HT-29 (cell line): ENCODE measurements at regions not wholly inside any gene's neighbourhood (a gene's known extent, or its start where the extent isn't known, plus 50 kb on each side); places are given as distances from the start of the nearest gene placed in this dataset.

Source experiments
- DNase-seq: peaks from one replicate; pipeline ENCODE4 v3.0.0-alpha.2; 2015; ENCODE audit warnings: low spot score

DNA sequence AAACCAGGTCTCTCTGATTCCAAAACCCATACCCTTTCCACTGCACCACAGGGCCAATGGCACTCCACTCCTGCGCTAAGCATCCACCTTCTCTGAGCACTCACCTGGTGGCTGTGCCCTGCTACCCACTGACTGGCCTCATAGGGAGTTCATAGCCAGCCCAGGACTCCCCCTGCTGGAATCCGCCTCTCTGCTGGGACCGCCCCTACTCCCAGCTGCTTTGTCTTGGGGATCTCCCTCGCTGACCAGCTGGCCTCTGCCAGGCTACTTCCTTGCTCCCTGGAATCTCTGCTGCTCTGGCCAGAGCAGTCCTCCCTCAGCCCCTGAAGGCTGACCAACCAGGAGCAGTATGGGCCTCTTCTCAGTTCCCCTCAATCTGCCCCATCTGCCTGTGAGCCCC, 129.7 kb downstream of the FAXC start:
- DNase-seq = peak; percentile 56

DNA sequence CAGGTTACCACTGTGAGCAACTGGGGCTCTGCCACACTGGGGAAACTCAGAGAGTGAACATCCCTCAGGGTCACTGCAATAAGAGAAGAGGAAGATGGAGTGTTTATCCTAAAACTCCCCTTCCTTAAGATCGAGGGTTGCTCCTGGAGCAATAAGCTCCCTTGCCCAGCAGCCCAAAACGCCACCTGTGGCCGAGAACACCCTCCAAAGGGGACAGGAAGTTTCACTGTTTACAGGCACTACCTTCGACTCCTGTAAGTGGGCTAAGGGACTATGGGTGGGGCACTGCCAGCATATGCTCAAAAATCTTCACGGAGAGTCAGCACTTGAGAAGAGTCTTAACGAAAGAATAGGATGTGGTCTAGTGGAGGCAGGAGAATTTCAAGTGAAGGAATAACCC, 132.5 kb downstream of the FAXC start:
- no peak for DNase-seq

DNA sequence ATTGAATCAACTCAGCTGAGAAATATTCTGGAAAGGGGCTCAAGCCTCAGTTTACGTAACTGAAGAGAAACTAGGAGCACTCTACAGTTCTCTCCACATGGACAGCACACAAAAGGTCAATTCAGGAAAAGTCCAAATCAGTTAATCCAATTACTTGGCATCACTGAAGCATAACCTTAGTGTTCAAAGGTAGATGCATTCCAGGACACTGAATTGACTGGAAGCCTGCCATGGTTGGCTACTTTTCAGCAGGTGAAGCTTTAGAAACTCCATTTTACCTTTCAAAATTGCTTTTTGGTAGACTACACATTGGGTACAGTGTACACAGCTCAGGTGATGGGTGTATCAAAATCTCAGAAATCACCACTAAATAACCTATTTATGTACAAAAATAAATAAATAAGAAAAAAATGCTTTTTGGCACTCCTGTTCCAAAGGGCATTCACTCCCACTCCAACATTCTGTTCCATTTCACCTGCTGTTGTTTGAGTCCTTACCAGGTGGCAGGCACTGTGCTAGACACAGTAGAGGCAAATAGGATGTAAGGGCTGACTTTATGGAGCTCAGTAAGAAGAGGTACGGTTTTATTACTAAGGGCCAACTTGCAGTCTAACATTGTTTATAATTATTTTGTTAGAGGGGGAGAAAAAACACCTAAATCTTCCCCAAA, 153.4 kb downstream of the FAXC start:
- DNase-seq = no peak

- DNase-seq = no peak
Observed at GRCh38 chr6:99192561-99192960, 156.9 kb downstream of the FAXC start.

- no peak for DNase-seq
Observed at GRCh38 chr6:99189823-99190721, 159.4 kb downstream of the FAXC start.

- no peak for DNase-seq
Observed at GRCh38 chr6:99187429-99187828, 162.0 kb downstream of the FAXC start.

GRCh38 chr6:99186417-99186816, 163.1 kb downstream of the FAXC start:
- no peak for DNase-seq

DNA sequence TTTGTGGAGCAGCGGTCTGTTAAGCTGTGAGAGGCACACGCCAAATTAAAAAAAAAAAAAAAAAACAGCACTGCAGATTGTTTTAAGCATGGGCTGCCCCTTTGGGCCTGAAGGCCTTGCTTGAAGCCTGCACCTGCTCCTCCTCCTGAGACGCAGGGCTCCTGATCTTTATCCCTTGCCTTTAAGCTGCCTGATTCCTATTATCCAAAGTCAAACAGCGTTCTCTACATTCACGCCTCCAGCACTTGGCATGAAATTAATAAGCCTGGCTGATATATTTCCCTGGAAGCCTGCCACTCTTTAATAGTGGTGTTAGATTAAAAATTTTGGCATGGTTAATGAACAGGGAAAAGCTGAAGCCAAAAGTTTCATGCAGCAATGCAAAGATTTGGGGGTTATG, 163.9 kb downstream of the FAXC start:
- no peak for DNase-seq

DNA sequence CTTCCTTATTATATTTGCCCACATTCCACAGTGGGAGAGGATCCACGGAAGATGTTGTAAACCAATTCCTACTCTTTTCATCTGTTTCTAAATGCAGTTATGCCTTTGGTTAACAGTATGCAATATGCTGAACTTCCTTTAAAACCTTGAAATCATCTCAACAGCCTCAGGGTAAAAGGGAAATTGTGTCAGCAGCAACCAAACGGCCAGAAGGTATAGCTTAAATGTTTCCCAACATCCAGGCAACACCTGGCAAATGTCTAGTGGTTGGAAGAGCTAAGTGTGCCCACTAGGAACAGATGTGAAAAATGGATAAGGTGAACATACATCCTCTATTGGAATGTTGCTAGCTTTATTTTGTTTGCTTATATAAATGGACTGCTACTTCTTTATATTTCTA, 164.8 kb downstream of the FAXC start:
- DNase-seq = no peak

DNA sequence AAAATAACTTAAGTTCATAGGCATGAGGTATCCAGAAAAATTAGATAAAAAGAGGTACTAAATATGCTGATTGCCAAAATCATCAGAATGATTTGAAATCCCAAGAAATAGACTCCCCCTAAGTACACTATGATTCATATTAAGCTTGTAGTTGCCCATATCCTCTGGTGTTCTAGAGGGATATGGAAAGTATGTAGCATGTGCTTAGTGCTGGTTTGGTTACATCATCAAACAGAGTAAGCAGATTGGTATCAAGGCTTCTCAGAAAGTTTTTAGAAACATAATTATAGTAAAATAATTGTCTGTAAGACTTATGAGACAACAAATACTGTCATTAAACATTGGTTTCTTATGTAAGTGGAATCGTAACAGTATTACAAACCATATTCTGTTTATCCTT, 166.4 kb downstream of the FAXC start:
- no peak for DNase-seq

- no peak for DNase-seq
Observed at GRCh38 chr6:99181174-99181573, 168.3 kb downstream of the FAXC start.

- peak; percentile 20 for DNase-seq
Observed at GRCh38 chr6:99178168-99178567, 171.3 kb downstream of the FAXC start.

DNA sequence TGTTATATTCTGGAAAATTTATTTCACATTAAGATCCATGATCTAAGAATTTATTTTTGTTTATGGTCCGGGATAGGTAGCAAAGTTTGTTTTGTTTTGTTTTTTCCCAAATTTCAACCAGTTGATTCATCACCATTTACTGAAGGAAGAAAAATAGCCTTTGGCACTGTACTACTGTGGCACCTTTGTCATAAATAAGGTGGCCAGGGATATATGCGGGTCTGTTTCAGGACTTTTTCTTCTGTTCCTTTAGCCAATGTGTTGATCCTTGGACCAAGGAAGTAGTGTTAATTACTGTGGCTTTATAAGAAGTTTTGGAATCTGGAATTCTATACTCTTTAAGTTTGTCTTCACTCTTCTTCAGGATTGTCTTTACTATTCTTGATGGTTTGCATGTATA, 171.7 kb downstream of the FAXC start:
- no peak for DNase-seq

- no peak for DNase-seq
Observed at GRCh38 chr6:99165838-99166237, 183.6 kb downstream of the FAXC start.

- DNase-seq = no peak
Observed at GRCh38 chr6:99152347-99152643, 197.2 kb downstream of the FAXC start.

- peak; percentile 69 for DNase-seq
Observed at GRCh38 chr6:99151634-99152346, 197.7 kb downstream of the FAXC start.

DNA sequence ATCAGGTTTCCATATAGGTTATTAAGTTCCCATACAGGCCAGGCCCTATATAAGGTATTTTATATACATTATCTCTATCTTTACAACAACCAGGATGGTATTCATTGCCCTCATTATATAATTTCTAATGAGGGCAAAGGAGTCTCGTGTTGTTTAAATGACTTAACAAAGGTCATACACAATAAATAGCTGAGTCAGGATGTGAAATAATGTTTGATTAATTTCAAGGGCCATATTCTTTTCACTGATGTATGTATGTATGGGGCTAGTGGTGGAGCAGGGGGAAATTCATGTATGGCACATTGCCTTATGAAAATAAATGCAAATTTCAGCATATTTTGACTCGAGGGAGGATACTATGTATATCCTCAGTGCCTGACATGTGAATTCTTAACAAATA, 200.7 kb downstream of the FAXC start:
- DNase-seq = no peak

DNA sequence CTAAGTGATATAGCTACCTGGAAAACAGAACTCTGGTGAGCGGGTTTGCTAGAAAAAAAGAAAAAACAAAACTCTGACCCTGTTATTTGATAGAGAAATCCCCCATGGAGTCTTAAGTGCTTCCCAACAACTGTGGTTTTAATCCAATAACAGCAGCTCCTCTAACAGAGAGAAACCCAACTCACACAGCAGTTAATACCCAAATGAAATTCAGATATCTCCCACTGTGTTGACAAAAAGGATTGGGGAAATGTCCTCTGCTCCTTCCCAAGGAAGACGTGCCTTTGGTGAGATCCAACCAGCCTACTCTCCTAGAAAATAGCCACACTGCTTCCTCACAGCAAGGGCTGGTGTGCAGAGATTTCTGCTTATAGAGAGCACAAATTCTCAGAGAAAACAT, 200.4 kb upstream of the FBXL4 start:
- no peak for DNase-seq

DNA sequence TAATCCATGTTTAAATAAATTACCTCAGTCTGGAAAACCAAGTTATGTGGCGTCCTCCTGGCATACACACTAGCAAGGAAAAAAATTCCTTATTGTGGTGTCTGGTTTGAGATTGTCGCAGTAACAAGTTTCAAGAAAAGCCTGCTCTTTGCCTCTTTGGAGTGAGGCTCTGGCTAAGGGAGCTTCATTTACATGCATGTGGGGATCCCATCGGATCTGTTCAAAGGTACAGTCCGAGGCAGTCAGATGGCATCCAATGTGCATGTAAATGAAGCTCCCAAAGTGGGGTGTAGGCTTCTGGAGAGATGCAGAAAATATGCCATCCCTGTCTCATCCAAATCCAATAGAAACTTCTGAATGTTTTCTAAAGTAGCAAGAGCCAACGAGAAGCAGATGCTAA, 199.5 kb upstream of the FBXL4 start:
- DNase-seq = no peak

- DNase-seq = no peak
Observed at GRCh38 chr6:99146711-99147110, 199.0 kb upstream of the FBXL4 start.

DNA sequence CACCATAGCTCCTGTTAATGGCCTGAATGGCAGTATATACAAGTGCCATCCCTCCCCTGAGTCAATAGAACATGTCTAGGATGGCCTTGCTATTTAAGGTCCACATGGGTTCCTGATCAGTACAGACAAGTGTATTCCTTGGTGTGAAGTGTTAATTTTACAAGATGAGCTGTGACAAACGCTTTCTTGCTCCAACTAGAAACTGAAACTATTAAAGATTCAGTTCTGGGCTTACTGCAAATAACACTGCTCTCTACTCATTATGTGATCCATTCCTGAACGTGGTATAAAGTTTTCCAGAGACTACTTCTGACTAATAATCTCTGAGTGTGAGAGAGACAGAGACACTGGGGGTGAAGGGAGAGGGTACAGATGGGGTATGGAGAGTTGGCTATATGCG, 198.0 kb upstream of the FBXL4 start:
- no peak for DNase-seq

- no peak for DNase-seq
Observed at GRCh38 chr6:99143108-99143861, 195.5 kb upstream of the FBXL4 start.
